Pancreas (tissue), 10 donors: ENCODE measurements at regions not wholly inside any gene's neighbourhood (a gene's known extent, or its start where the extent isn't known, plus 50 kb on each side); places are given as distances from the start of the nearest gene placed in this dataset.

Experiments
- ATAC-seq, 4 donors: fragments of 200-7000 bp; cut with Tn5 transposase; one replicate each; pipeline versions ENCODE4 v1.8.0 to v1.9.1; 2020; ENCODE audit warnings: mild to moderate bottlenecking in 4 of 4, moderate library complexity in 4 of 4
- DNase-seq, 6 donors: peaks; one replicate each; pipeline ENCODE4 v3.0.0-alpha.2; 2020
- FAIRE-seq: peaks from 2 replicates; lab custom pipeline; 2012; peaks lifted over from hg19 to GRCh38; lab: Jason Lieb, UNC
- H3K27ac ChIP-seq, 4 donors: fragments of 200-600 bp; sonication (generic); 1 replicate in 3 of 4; 2 replicates in 1 of 4; pipeline versions ENCODE4 v1.5.0 to v1.8.0; 2020
- H3K27me3 ChIP-seq, 4 donors: fragments of 200-600 bp; one replicate each; pipeline ENCODE4 v1.8.0; 2021
- H3K36me3 ChIP-seq, 3 donors: fragments of 200-600 bp; sonication (generic) in 1 of 3; one replicate each; pipeline versions ENCODE4 v1.5.0 to v1.8.0; 2020 to 2021
- H3K4me1 ChIP-seq, 3 donors: fragments of 200-600 bp; one replicate each; pipeline ENCODE4 v1.8.0; 2021
- H3K4me3 ChIP-seq, 4 donors: fragments of 200-600 bp; sonication (generic) in 2 of 4; one replicate each; pipeline versions ENCODE4 v1.5.0 to v1.8.0; 2020 to 2021
- H3K9me3 ChIP-seq, 4 donors: fragments of 200-600 bp; one replicate each; pipeline ENCODE4 v1.8.0; 2021
- WGBS, 2 donors: extraction: QIAGEN DNeasy Blood & Tissue Kit; methylation state at CpG; one replicate each; pipeline ENCODE4 v1.1.7; 2013; 5-methylcytosine and 5-hydroxymethylcytosine counted together
- intact Hi-C, 3 donors: fragments of 100-400 bp; cut with DNase I; formaldehyde crosslinking; loops; one replicate each; pipeline versions ENCODE4 v1.11.1 to v1.14.2; 2022
- TF ChIP-seq, protein P1 (sequence below), 4 donors: fragments of 200-600 bp; sonication (generic) in 3 of 4; IDR thresholded peaks; one replicate each; pipeline versions ENCODE4 v1.5.0 to v1.8.0; 2021; ENCODE audit warnings: antibody characterized with exemption in 4 of 4
- donor health status: healthy with polysubstance abuse.
- donor health status: DM: no; HTN: no; CAD: no; lungs with moderate emphysema.
- donor health status: DM: no; HTN: no; CAD: no.
- donor health status: control.
- donor health status: control.
- donor health status: Bipolar disorder and iron deficiency.
- donor health status: DM: yes; HTN: yes; CAD: no.
- donor health status: DM: no; HTN: no; CAD: no.
- donor health status: DM: no; HTN: no; CAD: no.
- donor health status: DM: yes; HTN: yes; CAD: no.

DNA sequence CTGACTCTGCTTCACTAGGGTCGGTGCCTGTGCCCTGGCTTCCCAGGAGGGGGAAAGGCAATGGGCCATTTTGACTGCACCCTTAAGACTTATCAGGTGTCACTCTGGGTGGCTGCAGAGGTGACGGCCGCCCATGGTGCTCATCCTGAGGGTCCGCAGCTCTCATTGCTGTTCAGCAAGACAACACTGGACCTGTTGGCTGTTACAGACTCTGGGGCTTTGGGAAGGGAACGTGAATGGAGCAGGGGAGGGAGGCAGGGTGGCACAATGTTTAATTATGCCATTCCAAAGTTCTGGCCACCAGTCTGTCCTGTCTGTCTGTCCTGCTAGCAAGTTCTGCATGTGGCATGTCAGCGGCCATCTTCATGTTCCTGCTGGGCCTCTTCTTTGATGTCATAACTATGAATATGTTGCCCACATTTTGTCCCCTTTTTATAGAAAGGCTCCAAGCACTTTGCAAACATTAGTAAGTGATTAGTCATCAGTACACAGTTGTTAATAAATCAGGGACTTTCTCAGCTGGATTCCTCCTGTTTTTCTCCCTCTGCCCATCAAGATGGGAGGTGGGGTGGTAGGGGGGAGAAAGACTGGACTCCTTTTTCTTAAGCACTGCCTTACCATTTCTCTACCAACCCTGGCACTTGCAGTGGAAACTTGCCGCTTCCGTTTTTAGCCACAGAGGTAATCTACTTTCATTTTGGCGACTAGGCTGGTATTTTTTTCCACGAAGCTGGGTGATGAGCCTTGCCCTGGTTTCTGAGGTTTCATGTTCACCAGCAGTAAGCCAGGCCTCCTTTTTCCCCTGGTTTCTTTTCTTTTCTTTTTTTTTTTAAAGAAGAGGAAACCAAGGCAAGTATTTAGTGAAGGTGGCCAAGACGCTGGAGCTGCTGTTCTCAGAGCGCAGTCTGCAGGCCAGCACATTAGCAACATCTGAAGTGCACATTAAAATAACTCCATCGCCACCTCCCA, 88.6 kb upstream of the TRIM2 start:
- H3K9me3 ChIP-seq, result no peaks in the 10 kb centered on the region
- intact Hi-C loops, result no loop called here
- H3K27ac ChIP-seq, result peak overlapping the region in 2 of 4 donors; percentile 33 to 34
- no peaks in the 10 kb centered on the region for H3K27me3 ChIP-seq
- H3K36me3 ChIP-seq, result no peaks in the 10 kb centered on the region
- WGBS, 2 donors, result 57 to 64% methylated on average over 13 of the region's 13 CpGs
- TF ChIP-seq, protein P1, sequence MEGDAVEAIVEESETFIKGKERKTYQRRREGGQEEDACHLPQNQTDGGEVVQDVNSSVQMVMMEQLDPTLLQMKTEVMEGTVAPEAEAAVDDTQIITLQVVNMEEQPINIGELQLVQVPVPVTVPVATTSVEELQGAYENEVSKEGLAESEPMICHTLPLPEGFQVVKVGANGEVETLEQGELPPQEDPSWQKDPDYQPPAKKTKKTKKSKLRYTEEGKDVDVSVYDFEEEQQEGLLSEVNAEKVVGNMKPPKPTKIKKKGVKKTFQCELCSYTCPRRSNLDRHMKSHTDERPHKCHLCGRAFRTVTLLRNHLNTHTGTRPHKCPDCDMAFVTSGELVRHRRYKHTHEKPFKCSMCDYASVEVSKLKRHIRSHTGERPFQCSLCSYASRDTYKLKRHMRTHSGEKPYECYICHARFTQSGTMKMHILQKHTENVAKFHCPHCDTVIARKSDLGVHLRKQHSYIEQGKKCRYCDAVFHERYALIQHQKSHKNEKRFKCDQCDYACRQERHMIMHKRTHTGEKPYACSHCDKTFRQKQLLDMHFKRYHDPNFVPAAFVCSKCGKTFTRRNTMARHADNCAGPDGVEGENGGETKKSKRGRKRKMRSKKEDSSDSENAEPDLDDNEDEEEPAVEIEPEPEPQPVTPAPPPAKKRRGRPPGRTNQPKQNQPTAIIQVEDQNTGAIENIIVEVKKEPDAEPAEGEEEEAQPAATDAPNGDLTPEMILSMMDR (IDR thresholded peaks at IDR 0.05), result no peak
- H3K4me1 ChIP-seq, result peaks cover 0 to 7% (median 0%) of the 10 kb centered on the region in 3 donors
- DNase-seq, result no peak
- peak overlapping the region in 1 of 4 donors; percentile 20 for H3K4me3 ChIP-seq
- ATAC-seq, result peak; percentile 50 to 85 (median 74)
- FAIRE-seq, result no peak

DNA sequence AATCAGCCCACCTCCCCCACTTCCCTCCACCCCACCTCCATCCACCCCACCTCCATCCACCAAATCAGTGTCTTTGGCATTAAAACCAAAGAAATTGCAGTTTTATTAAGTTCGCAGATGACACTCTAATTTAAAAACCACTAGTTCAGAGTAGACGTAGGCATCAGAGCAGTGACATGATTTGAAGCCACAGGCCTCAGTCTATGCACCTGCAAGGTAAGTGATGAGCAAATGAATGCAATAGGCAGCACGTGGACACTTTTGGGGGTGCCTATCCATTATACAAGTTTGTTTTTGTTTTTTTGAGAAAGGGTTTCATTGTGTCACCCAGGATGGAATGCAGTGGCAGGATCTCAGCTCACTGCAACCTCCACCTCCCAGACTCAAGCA, 88.0 kb upstream of the TRIM2 start:
- TF ChIP-seq, protein P1 (IDR thresholded peaks at IDR 0.05), result no peak
- no peaks in the 10 kb centered on the region for H3K27me3 ChIP-seq
- no peaks in the 10 kb centered on the region for H3K9me3 ChIP-seq
- intact Hi-C loops, result no loop called here
- WGBS, 2 donors, result 77 to 88% methylated on average over 3 of the region's 3 CpGs
- DNase-seq (no peak), ATAC-seq (no peak), FAIRE-seq (no peak)
- H3K36me3 ChIP-seq, result no peaks in the 10 kb centered on the region
- H3K27ac ChIP-seq, result no peak overlapping the region
- peaks cover 0 to 7% (median 0%) of the 10 kb centered on the region in 3 donors for H3K4me1 ChIP-seq
- peak overlapping the region in 1 of 4 donors; percentile 20 for H3K4me3 ChIP-seq

DNA sequence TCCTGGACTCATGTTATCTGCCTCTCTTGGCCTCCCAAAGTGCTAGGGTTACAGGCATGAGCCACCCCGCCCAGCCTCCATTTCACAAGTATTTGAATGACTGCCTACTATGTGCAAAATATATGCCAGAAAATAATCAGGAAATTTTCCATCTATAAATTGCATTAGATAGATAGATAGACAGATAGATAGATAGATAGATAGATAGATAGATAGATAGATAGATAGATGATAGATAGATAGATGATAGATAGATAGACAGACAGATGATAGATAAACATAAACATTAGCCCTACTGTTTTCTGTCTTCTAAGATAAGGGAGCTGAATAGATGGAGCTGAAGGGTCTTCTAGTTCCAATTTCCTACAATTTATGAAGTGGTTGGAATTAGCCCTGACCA, 87.4 kb upstream of the TRIM2 start:
- intact Hi-C loops, result no loop called here
- Histone ChIP-seq H3K9me3 (no peaks in the 10 kb centered on the region), H3K4me1 (peaks cover 0 to 7% (median 0%) of the 10 kb centered on the region in 3 donors), H3K27me3 (no peaks in the 10 kb centered on the region), H3K36me3 (no peaks in the 10 kb centered on the region), H3K27ac (no peak overlapping the region), H3K4me3 (no peak overlapping the region)
- 71 to 75% methylated on average over 1 of the region's 1 CpG for WGBS, 2 donors
- DNase-seq (no peak), ATAC-seq (no peak), FAIRE-seq (no peak)
- TF ChIP-seq, protein P1 (IDR thresholded peaks at IDR 0.05), result no peak

DNA sequence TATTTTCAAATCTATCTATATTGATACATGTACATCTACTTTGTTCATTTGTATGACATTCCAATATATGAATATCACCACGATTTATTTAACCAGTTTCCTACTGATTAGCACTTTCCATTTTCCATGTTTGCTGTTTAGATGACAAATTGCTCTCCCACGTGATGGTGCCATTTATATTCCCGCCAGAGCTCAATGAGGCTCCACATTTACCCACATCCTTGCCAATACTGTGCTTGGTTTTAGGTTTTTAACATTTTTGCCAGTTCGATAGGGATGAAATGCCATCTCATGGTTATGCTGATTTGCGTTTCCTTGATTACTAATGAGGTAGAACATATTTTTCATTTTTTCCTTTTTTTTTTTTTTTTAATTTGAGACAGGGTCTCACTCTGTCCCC, 86.7 kb upstream of the TRIM2 start:
- DNase-seq (no peak), FAIRE-seq (no peak), ATAC-seq (no peak)
- H3K4me1 ChIP-seq, result peaks cover 0 to 7% (median 0%) of the 10 kb centered on the region in 3 donors
- intact Hi-C loops, result no loop called here
- no peak overlapping the region for H3K27ac ChIP-seq
- TF ChIP-seq, protein P1 (IDR thresholded peaks at IDR 0.05), result no peak
- no peaks in the 10 kb centered on the region for H3K9me3 ChIP-seq
- no peak overlapping the region for H3K4me3 ChIP-seq
- 62 to 72% methylated on average over 5 of the region's 5 CpGs for WGBS, 2 donors
- no peaks in the 10 kb centered on the region for H3K27me3 ChIP-seq
- H3K36me3 ChIP-seq, result no peaks in the 10 kb centered on the region

DNA sequence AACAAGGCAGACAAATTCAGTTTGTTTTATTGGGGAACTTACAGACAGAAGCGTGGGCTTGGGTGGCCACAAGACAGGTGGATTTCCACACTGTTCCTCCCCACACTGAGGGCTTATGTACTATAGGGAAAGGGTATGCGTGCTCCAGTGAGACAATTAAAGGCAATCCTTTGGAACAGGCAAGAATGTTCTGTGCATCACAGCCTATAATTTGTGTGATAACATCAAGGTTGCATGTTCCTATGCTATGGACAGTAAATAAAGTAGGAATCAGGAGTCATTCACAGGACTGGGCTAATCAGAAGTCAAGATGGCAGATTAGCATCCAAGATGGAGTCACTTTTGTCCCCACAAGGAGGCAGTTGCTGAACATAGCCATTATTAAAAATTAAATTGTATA, 84.6 kb upstream of the TRIM2 start:
- peaks cover 0 to 7% (median 0%) of the 10 kb centered on the region in 3 donors for H3K4me1 ChIP-seq
- H3K4me3 ChIP-seq, result no peak overlapping the region
- DNase-seq (no peak), FAIRE-seq (no peak), ATAC-seq (no peak)
- intact Hi-C loops, result no loop called here
- WGBS, 2 donors, result 86 to 89% methylated on average over 2 of the region's 2 CpGs
- no peaks in the 10 kb centered on the region for H3K36me3 ChIP-seq
- TF ChIP-seq, protein P1 (IDR thresholded peaks at IDR 0.05), result no peak
- H3K27ac ChIP-seq, result no peak overlapping the region
- H3K9me3 ChIP-seq, result no peaks in the 10 kb centered on the region
- H3K27me3 ChIP-seq, result no peaks in the 10 kb centered on the region
